ENCODE measurements at regions not wholly inside any gene's neighbourhood (a gene's known extent, or its start where the extent isn't known, plus 50 kb on each side); places are given as distances from the start of the nearest gene placed in this dataset.
A peak's percentile ranks its signal among the peaks of the same experiment; 100 is the strongest.

- no peak overlapping the region for H2AFZ ChIP-seq (ENCODE audit: low read depth, low read length, poor library complexity, severe bottlenecking)
- POLR2A ChIA-PET = no interaction called here
- no peaks in the 10 kb centered on the region for H3K9me3 ChIP-seq (ENCODE audit: control insufficient read depth in 1 of 2, insufficient read depth in 1 of 2, low read depth in 1 of 2, low read length in 2 of 2)
- peaks cover 0 to 5% of the 10 kb centered on the region in 2 experiments; a peak in 1 of 4 replicates for H3K4me1 ChIP-seq (ENCODE audit: control insufficient read depth in 1 of 2, insufficient read depth in 2 of 2, low read length in 2 of 2)
- H3K36me3 ChIP-seq (ENCODE audit: control insufficient read depth in 1 of 2, insufficient read depth in 2 of 2, low read length in 2 of 2) = no peaks in the 10 kb centered on the region
- DNase-seq (ENCODE audit: low read depth, low spot score) = peak; percentile 12
- peak; percentile 71 for ATAC-seq
- H3K79me2 ChIP-seq (ENCODE audit: insufficient read depth, low read length) = no peaks in the 10 kb centered on the region
- RAD21 ChIA-PET (ENCODE audit: low non-redundant PET in 1 of 2, low total read pairs in 2 of 2, uncharacterized antibody in 2 of 2, unreplicated experiment in 2 of 2) = no interaction called here
- H3K9ac ChIP-seq (ENCODE audit: low read length) = no peak overlapping the region
- BruUV-seq (replicated peaks) = no TSS peak
- H3K4me2 ChIP-seq (ENCODE audit: low read length) = no peak overlapping the region
- TF ChIP-seq REST (IDR thresholded peaks at IDR 0.05; ENCODE audit: low read depth) (no peak), CTCF (IDR thresholded peaks at IDR 0.05 in 2 of 3, conservative IDR thresholded peaks at IDR 0.05 in 1 of 3; ENCODE audit: borderline replicate concordance in 1 of 3, insufficient read depth in 1 of 3, low read depth in 2 of 3, low read length in 2 of 3) (0 out of 6 replicates have a peak, but pooled peaks of 1 of the 3 experiments have one; percentile 9)
- H3K9me2 ChIP-seq (ENCODE audit: insufficient read depth) = no peaks in the 10 kb centered on the region
- no peaks in the 10 kb centered on the region for H3K27me3 ChIP-seq (ENCODE audit: insufficient read depth, low read length)
- no peak overlapping the region for H3K27ac ChIP-seq (ENCODE audit: low read depth, low read length)
- no peaks in the 10 kb centered on the region for H4K20me1 ChIP-seq (ENCODE audit: insufficient read depth)
- CTCF ChIA-PET = no interaction called here
- H3K4me3 ChIP-seq (replicated peaks in 1 of 2; ENCODE audit: low read depth in 1 of 2, low read length in 2 of 2) = no peak overlapping the region
- intact Hi-C loops (cut with micrococcal nuclease) = no loop called here
Observed at GRCh38 chr3:28077572-28077971, 163.8 kb upstream of the CMC1 start.

GRCh38 chr3:28078536-28078935, 162.9 kb upstream of the CMC1 start:
- Histone ChIP-seq H2AFZ (ENCODE audit: low read depth, low read length, poor library complexity, severe bottlenecking) (no peak overlapping the region), H4K20me1 (ENCODE audit: insufficient read depth) (no peaks in the 10 kb centered on the region), H3K27me3 (ENCODE audit: insufficient read depth, low read length) (no peaks in the 10 kb centered on the region), H3K4me3 (replicated peaks in 1 of 2; ENCODE audit: low read depth in 1 of 2, low read length in 2 of 2) (no peak overlapping the region), H3K79me2 (ENCODE audit: insufficient read depth, low read length) (no peaks in the 10 kb centered on the region), H3K9ac (ENCODE audit: low read length) (no peak overlapping the region), H3K9me3 (ENCODE audit: control insufficient read depth in 1 of 2, insufficient read depth in 1 of 2, low read depth in 1 of 2, low read length in 2 of 2) (no peaks in the 10 kb centered on the region), H3K36me3 (ENCODE audit: control insufficient read depth in 1 of 2, insufficient read depth in 2 of 2, low read length in 2 of 2) (no peaks in the 10 kb centered on the region), H3K27ac (ENCODE audit: low read depth, low read length) (no peak overlapping the region), H3K9me2 (ENCODE audit: insufficient read depth) (no peaks in the 10 kb centered on the region), H3K4me1 (ENCODE audit: control insufficient read depth in 1 of 2, insufficient read depth in 2 of 2, low read length in 2 of 2) (peaks cover 0 to 5% of the 10 kb centered on the region in 2 experiments; a peak in 1 of 4 replicates), H3K4me2 (ENCODE audit: low read length) (no peak overlapping the region)
- ChIA-PET POLR2A (no interaction called here), CTCF (no interaction called here), RAD21 (ENCODE audit: low non-redundant PET in 1 of 2, low total read pairs in 2 of 2, uncharacterized antibody in 2 of 2, unreplicated experiment in 2 of 2) (no interaction called here)
- BruUV-seq (replicated peaks) = no TSS peak
- intact Hi-C loops (cut with micrococcal nuclease) = no loop called here
- ATAC-seq (no peak), DNase-seq (ENCODE audit: low read depth, low spot score) (no peak)
- TF ChIP-seq CBX3 (IDR thresholded peaks at IDR 0.05; ENCODE audit: low read depth) = no peak
- TF ChIP-seq CEBPB (IDR thresholded peaks at IDR 0.05; ENCODE audit: low read depth) = no peak
- TF ChIP-seq MAX (IDR thresholded peaks at IDR 0.05) = no peak
- no peak for TF ChIP-seq ZBTB33 (IDR thresholded peaks at IDR 0.05; ENCODE audit: extremely low read depth, insufficient replicate concordance, low read length)
- no peak for TF ChIP-seq CTCF (IDR thresholded peaks at IDR 0.05 in 2 of 3, conservative IDR thresholded peaks at IDR 0.05 in 1 of 3; ENCODE audit: borderline replicate concordance in 1 of 3, insufficient read depth in 1 of 3, low read depth in 2 of 3, low read length in 2 of 3)
